ENCODE measurements at regions not wholly inside any gene's neighbourhood (a gene's known extent, or its start where the extent isn't known, plus 50 kb on each side); places are given as distances from the start of the nearest gene placed in this dataset.

GRCh38 chr2:41441958-41442357 lies 605.9 kb upstream of the PKDCC start:
- in situ Hi-C loops (cut with MboI; ENCODE audit: low sequenced_read_pairs): no loop called here

DNA sequence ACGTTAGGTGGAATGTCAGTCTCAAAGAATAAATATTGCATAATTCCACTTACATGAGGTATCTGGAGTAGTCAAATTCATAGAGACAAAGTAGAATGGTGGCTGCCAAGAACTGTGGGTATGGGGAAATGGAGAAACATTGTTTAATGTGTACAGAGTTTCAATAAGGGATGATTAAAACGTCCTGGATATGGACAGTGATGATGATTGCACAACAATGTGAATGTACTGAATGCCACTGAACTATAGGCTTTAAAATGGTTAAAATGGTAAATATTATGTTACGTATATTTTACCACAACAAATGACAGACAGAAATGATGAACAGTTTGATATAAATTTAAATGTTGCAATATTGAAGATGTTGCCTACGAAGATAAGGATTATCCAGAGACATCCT lies 602.0 kb upstream of the PKDCC start:
- in situ Hi-C loops (cut with MboI; ENCODE audit: low sequenced_read_pairs): no loop called here

DNA sequence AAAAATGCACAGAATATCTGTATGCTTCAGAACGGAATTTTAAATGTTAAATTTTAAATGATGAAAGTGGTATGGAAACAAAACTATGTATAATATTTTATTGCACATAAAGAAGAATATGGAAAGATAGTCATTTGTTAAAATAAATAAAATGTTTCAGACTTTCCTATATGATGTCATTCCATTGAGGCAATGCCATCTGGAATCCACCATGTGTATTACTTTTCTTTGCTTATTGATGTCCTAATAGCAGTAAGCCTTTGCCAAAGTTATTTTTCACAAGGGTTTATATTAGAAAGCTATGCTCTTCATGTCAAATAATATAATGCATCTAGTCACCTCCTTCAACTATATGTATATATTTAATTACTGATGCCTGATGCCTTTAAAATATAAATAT lies 601.6 kb upstream of the PKDCC start:
- in situ Hi-C loops (cut with MboI; ENCODE audit: low sequenced_read_pairs): no loop called here

DNA sequence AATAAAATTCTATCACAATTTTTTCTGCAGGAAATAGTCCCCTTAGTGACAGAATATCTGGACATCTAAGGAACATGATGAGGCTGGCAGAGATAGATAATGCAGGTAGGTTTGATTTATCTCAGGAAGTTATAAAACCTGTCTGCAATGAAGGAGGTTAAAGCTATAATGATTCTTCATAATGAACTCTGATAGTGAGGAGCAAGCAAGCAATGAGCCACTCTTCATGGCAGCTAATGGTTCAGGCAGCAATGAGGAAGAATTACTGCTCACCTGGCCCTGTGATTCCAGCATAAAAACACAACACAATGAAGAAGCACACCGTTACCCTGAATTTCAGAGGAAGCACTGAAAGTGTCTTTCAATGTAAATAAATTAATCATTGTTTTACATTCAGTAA lies 599.6 kb upstream of the PKDCC start:
- in situ Hi-C loops (cut with MboI; ENCODE audit: low sequenced_read_pairs): no loop called here

- in situ Hi-C loops (cut with MboI; ENCODE audit: low sequenced_read_pairs): no loop called here
Observed at GRCh38 chr2:41457026-41457425, 590.8 kb upstream of the PKDCC start.

GRCh38 chr2:41460661-41461060 lies 587.2 kb upstream of the PKDCC start:
- in situ Hi-C loops (cut with MboI; ENCODE audit: low sequenced_read_pairs): no loop called here

GRCh38 chr2:41464395-41464794 lies 583.4 kb upstream of the PKDCC start:
- in situ Hi-C loops (cut with MboI; ENCODE audit: low sequenced_read_pairs): no loop called here

DNA sequence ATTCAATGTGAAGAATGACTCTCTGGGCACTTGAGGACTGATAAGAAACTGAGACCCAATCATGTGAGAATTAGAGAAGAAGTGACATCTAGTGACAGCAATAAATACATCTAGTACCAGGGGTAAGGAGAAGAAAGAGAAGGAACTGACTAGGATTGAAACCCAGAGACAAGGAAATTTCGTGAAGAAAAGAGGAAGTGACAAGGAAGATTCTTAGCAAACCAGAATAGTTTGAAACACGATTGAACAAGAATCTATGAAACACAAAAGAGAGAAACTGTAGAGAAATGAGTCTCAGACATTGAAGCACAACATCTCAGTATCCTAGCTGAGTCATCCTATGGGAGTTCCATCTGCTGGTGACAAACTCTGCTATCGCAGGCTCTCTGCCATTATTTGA lies 571.9 kb upstream of the PKDCC start:
- in situ Hi-C loops (cut with MboI; ENCODE audit: low sequenced_read_pairs): no loop called here

- in situ Hi-C loops (cut with MboI; ENCODE audit: low sequenced_read_pairs): no loop called here
Observed at GRCh38 chr2:41482659-41483058, 565.2 kb upstream of the PKDCC start.

- in situ Hi-C loops (cut with MboI; ENCODE audit: low sequenced_read_pairs): no loop called here
Observed at GRCh38 chr2:41483226-41483625, 564.6 kb upstream of the PKDCC start.

GRCh38 chr2:41483982-41484857 lies 563.6 kb upstream of the PKDCC start:
- in situ Hi-C loops (cut with MboI; ENCODE audit: low sequenced_read_pairs): no loop called here

DNA sequence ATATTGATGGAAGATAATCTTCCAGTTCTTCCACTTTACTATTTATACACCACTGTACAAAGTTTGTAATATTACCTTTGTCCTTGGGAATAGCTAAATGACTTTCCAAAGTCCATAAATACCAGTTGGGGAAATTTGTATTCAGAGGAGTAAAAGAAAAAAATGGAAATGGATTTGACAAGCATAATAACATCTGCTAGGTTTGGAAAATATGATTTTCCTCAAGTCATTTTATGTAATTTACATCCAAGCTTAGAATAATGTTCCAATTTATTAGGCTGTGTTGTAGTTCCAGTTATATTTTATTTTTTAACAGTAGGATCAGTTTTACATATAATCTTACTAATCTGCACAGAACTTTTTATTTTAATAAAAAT lies 563.0 kb upstream of the PKDCC start:
- in situ Hi-C loops (cut with MboI; ENCODE audit: low sequenced_read_pairs): no loop called here

DNA sequence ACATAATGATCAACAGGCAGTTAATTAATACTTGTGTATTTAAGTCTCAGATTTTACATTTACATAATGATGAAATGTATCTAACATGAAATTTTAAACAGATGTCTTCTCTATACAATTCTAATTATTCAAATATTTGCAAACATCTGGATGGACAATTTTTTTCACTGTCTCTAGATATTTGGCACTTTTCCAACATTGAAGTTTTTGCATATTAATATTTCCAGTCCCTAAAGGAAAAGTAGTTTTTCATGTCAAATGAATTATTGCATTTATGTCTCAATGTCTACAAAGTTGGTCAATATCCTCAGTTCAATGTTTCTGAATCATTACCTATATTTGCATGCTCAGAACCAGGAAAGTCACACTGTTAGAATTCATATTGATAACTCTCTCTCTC lies 560.9 kb upstream of the PKDCC start:
- in situ Hi-C loops (cut with MboI; ENCODE audit: low sequenced_read_pairs): no loop called here

DNA sequence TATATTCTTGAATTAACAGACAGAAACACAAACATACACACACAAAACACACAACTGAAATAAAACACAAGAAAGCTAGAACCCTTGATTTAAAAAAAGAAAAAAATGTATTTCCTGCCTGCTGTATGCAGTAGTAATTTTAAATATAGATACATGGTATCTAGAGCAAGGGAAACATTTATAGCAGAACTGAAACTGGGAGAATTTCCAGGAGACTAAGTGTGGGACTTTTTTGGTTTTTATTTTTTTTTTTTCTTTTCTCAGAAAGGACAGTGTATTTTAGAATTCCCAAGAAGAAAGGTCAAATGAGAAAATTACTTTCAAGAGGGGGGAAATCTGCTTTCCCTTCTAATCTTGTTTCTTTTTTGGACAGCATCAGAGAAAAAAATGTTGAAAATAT lies 558.9 kb upstream of the PKDCC start:
- in situ Hi-C loops (cut with MboI; ENCODE audit: low sequenced_read_pairs): no loop called here

DNA sequence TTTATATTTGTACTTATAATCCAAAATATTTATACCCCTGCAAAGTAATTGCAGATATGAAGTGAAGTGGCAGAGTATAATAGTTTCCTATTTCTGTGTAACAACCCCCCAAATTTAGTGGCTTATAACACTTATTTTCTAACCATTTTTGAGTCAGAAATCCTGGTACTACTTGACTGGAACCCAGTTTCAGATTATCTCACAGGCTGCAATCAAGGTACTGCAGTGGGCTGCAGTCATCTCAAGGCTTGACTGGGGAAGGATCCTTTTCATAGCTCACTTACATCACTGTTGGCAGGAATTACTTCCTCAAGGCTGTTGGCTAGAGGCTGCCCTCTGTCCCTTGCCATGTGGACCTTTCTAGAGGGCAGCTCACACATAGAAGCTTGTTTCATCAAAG lies 558.2 kb upstream of the PKDCC start:
- in situ Hi-C loops (cut with MboI; ENCODE audit: low sequenced_read_pairs): no loop called here

GRCh38 chr2:41495050-41495449 lies 552.8 kb upstream of the PKDCC start:
- in situ Hi-C loops (cut with MboI; ENCODE audit: low sequenced_read_pairs): no loop called here

DNA sequence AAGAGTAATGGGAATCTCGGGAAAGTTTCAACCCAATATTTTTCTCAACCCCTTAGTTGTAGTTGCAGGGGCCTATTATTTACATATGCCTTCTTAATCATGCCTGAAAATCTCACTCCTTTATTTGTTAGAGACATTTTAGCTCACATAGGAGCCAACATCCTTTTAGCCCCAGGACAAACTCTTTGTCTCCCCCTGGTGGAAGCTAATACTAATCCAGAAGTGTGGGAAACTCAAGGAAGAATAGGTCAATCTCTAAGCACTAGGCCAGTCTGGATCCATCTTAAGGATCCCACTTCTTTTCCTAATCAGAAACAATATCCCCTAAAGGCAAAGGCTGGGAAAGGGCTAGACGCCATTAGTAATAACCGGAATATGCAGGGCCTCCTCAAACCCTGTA lies 550.9 kb upstream of the PKDCC start:
- in situ Hi-C loops (cut with MboI; ENCODE audit: low sequenced_read_pairs): no loop called here

DNA sequence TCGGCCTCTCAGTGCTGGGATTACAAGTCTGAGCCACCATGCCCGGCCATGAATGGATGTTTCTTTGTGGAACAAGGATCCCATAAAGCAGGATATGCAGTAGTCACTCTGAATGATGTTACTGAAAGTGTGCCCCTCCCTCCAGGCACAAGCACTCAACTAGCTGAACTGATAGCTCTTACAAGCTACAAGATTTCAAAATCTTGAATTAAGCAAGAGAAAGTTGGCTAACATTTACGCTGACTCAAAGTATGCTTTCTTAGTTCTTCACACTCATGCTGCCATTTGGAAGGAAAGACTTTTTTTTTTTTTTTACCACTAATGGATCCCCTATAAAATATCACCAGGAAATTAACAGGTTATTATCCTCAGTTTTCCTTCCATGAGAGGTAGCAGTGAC lies 549.0 kb upstream of the PKDCC start:
- in situ Hi-C loops (cut with MboI; ENCODE audit: low sequenced_read_pairs): no loop called here

DNA sequence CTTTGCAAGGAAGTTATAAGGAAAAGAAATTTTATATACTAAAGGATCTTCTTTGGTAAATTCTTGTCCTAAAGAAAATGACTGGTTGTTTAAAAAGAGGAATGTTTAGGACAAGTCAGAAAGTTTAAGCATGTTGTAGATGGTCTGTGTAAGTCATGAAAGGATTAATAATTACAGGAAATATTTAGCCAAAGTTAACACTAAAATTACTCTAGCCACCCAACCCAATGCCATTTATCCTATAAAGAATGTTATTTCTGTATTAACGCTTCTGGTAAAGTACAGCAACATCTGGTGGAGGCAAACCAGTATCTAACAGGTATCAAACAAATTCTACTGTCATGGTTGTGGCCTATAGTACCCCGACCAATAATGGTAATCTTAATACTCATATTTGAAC lies 546.9 kb upstream of the PKDCC start:
- in situ Hi-C loops (cut with MboI; ENCODE audit: low sequenced_read_pairs): no loop called here

DNA sequence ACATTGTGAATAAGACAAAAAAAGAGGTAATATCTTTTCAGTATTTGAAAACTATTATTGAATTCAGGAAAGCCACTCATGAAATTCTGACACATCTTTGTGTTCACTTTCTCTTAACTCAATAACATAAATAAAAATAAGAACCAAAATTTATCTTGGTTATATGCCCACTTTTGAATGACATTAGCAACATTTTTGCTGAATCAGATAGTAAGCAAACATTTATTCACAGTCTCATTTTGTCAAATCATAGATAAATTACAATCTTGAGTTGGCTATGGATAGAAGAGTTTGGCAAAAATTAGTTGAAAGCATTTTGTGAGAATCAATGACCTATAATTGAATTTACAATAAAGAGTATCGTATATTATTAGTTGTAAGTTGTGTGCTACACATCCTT lies 545.1 kb upstream of the PKDCC start:
- in situ Hi-C loops (cut with MboI; ENCODE audit: low sequenced_read_pairs): no loop called here

DNA sequence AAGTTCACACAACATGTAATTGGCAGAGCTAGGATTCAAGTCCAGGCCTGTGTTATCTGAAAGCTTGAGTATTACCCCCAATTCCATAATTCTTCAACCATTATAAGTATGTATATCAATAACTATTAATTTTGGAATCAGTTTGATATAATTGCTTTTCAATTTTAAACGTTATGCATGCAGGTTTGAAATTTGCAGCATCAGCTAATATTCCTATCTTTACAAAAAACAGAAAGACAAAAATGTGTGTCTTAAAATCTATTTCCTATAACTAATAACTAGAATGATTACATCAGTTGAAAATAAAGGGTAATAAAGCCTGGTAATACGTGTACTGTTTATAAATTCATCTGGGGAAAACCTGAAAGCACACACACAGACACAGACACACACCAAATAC lies 543.3 kb upstream of the PKDCC start:
- in situ Hi-C loops (cut with MboI; ENCODE audit: low sequenced_read_pairs): no loop called here

DNA sequence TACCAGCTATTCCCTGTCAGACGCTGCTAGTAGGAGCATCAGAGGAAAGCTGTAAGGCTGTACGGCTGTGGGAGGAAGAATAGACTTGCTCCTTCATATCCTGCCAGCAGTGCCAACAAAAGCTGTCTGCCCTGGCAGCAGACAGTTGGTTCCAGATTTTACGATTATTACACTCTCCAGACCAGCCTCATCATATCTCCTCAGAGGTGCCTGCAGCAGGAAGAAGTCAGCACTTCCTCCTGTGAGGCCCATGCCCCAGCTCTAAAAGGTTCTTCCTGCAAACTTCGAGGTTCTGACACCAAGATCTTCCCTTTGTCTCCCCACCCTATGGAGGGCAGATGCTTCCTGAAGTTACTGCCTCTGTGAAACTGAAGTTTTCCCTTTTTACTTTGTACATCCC lies 537.7 kb upstream of the PKDCC start:
- in situ Hi-C loops (cut with MboI; ENCODE audit: low sequenced_read_pairs): no loop called here

GRCh38 chr2:41521211-41521610 lies 526.6 kb upstream of the PKDCC start:
- in situ Hi-C loops (cut with MboI; ENCODE audit: low sequenced_read_pairs): no loop called here

All from HL-60/S4 treated with retinoic acid at 250 ng/mL for 4 days and 3 days (cell line).